Activated T-helper 1 cell treated with anti-CD3 and anti-CD28 coated beads, Interleukin-12 subunit alpha, Interleukin-12 subunit beta, Interleukin-2, Interleukin-4 antibody, amounts not matched to agents 30 ng/mL and 10 ng/mL and 1 ng/mL, durations not matched to agents 14 hours and 24 hours and 36 hours (primary cell): ENCODE measurements at regions not wholly inside any gene's neighbourhood (a gene's known extent, or its start where the extent isn't known, plus 50 kb on each side); places are given as distances from the start of the nearest gene placed in this dataset.

Experiments used
- DNase-seq: peaks from one replicate; pipeline ENCODE4 v3.0.0; 2021; ENCODE audit warnings: low spot score
- H3K27ac Mint-ChIP-seq: one replicate; pipeline ENCODE4 v1.8.0; 2021; ENCODE audit warnings: mild to moderate bottlenecking, mixed read lengths
- H3K27me3 Mint-ChIP-seq: one replicate; pipeline ENCODE4 v1.8.0; 2022; ENCODE audit warnings: mild to moderate bottlenecking, moderate library complexity, mixed read lengths; ENCODE audit not compliant: insufficient read depth
- H3K36me3 Mint-ChIP-seq: one replicate; pipeline ENCODE4 v1.8.0; 2021; ENCODE audit warnings: low read depth, mixed read lengths
- H3K4me1 Mint-ChIP-seq: one replicate; pipeline ENCODE4 v1.8.0; 2021; ENCODE audit warnings: low read depth, mixed read lengths
- H3K4me3 Mint-ChIP-seq: one replicate; pipeline ENCODE4 v1.8.0; 2021; ENCODE audit warnings: mild to moderate bottlenecking, moderate library complexity, mixed read lengths
- H3K9me3 Mint-ChIP-seq: one replicate; pipeline ENCODE4 v1.8.0; 2021; ENCODE audit warnings: mixed read lengths
- intact Hi-C: fragments of 100-400 bp; cut with micrococcal nuclease; formaldehyde crosslinking; loops from one replicate; pipeline ENCODE4 v1.15.1; 2024

- no peaks in the 10 kb centered on the region for H3K4me1 Mint-ChIP-seq
- peaks cover 5% of the 10 kb centered on the region for H3K9me3 Mint-ChIP-seq
- no peaks in the 10 kb centered on the region for H3K36me3 Mint-ChIP-seq
- intact Hi-C loops: no loop called here
- H3K27ac Mint-ChIP-seq: no peak overlapping the region
- H3K4me3 Mint-ChIP-seq: no peak overlapping the region
- H3K27me3 Mint-ChIP-seq: no peaks in the 10 kb centered on the region
- no peak for DNase-seq
Measured at GRCh38 chr2:13601506-13601905, 884.8 kb downstream of the TRIB2 start.

GRCh38 chr2:13604951-13605661 lies 888.4 kb downstream of the TRIB2 start:
- H3K27ac Mint-ChIP-seq: no peak overlapping the region
- no peaks in the 10 kb centered on the region for H3K9me3 Mint-ChIP-seq
- intact Hi-C loops: no loop called here
- no peak for DNase-seq
- no peak overlapping the region for H3K4me3 Mint-ChIP-seq
- no peaks in the 10 kb centered on the region for H3K27me3 Mint-ChIP-seq
- H3K4me1 Mint-ChIP-seq: no peaks in the 10 kb centered on the region
- H3K36me3 Mint-ChIP-seq: no peaks in the 10 kb centered on the region

GRCh38 chr2:13607139-13607538 lies 890.4 kb downstream of the TRIB2 start:
- H3K9me3 Mint-ChIP-seq: no peaks in the 10 kb centered on the region
- no peak overlapping the region for H3K4me3 Mint-ChIP-seq
- intact Hi-C loops: no loop called here
- H3K27ac Mint-ChIP-seq: no peak overlapping the region
- no peaks in the 10 kb centered on the region for H3K4me1 Mint-ChIP-seq
- H3K27me3 Mint-ChIP-seq: no peaks in the 10 kb centered on the region
- no peaks in the 10 kb centered on the region for H3K36me3 Mint-ChIP-seq
- no peak for DNase-seq

- H3K4me3 Mint-ChIP-seq: no peak overlapping the region
- H3K27ac Mint-ChIP-seq: no peak overlapping the region
- no peak for DNase-seq
- peaks cover 5% of the 10 kb centered on the region for H3K9me3 Mint-ChIP-seq
- no peaks in the 10 kb centered on the region for H3K4me1 Mint-ChIP-seq
- no peaks in the 10 kb centered on the region for H3K36me3 Mint-ChIP-seq
- H3K27me3 Mint-ChIP-seq: no peaks in the 10 kb centered on the region
- intact Hi-C loops: no loop called here
Measured at GRCh38 chr2:13611939-13612338, 895.2 kb downstream of the TRIB2 start.

- Mint-ChIP-seq H3K27me3 (no peaks in the 10 kb centered on the region), H3K36me3 (no peaks in the 10 kb centered on the region), H3K4me1 (no peaks in the 10 kb centered on the region), H3K9me3 (peaks cover 18% of the 10 kb centered on the region), H3K4me3 (no peak overlapping the region), H3K27ac (no peak overlapping the region)
- intact Hi-C loops: no loop called here
- DNase-seq: no peak
Measured at GRCh38 chr2:13616059-13616458, 899.3 kb downstream of the TRIB2 start.

- no peak for DNase-seq
- intact Hi-C loops: no loop called here
- no peak overlapping the region for H3K4me3 Mint-ChIP-seq
- peaks cover 23% of the 10 kb centered on the region for H3K9me3 Mint-ChIP-seq
- H3K27me3 Mint-ChIP-seq: no peaks in the 10 kb centered on the region
- H3K4me1 Mint-ChIP-seq: no peaks in the 10 kb centered on the region
- H3K27ac Mint-ChIP-seq: no peak overlapping the region
- no peaks in the 10 kb centered on the region for H3K36me3 Mint-ChIP-seq
Measured at GRCh38 chr2:13616616-13617015, 899.9 kb downstream of the TRIB2 start.

GRCh38 chr2:13628122-13628521 lies 911.4 kb downstream of the TRIB2 start:
- Mint-ChIP-seq H3K36me3 (no peaks in the 10 kb centered on the region), H3K4me1 (no peaks in the 10 kb centered on the region), H3K27ac (no peak overlapping the region), H3K27me3 (no peaks in the 10 kb centered on the region), H3K9me3 (peaks cover 4% of the 10 kb centered on the region), H3K4me3 (no peak overlapping the region)
- no peak for DNase-seq
- intact Hi-C loops: no loop called here

- no peak overlapping the region for H3K27ac Mint-ChIP-seq
- H3K36me3 Mint-ChIP-seq: no peaks in the 10 kb centered on the region
- DNase-seq: no peak
- no peak overlapping the region for H3K4me3 Mint-ChIP-seq
- intact Hi-C loops: no loop called here
- no peaks in the 10 kb centered on the region for H3K27me3 Mint-ChIP-seq
- peaks cover 3% of the 10 kb centered on the region for H3K9me3 Mint-ChIP-seq
- H3K4me1 Mint-ChIP-seq: no peaks in the 10 kb centered on the region
Measured at GRCh38 chr2:13638181-13638580, 921.4 kb downstream of the TRIB2 start.

GRCh38 chr2:13649918-13650317 lies 933.2 kb downstream of the TRIB2 start:
- no peaks in the 10 kb centered on the region for H3K4me1 Mint-ChIP-seq
- H3K36me3 Mint-ChIP-seq: no peaks in the 10 kb centered on the region
- DNase-seq: no peak
- intact Hi-C loops: no loop called here
- H3K9me3 Mint-ChIP-seq: peaks cover 3% of the 10 kb centered on the region
- no peaks in the 10 kb centered on the region for H3K27me3 Mint-ChIP-seq
- no peak overlapping the region for H3K4me3 Mint-ChIP-seq
- H3K27ac Mint-ChIP-seq: no peak overlapping the region

- no peaks in the 10 kb centered on the region for H3K27me3 Mint-ChIP-seq
- H3K4me3 Mint-ChIP-seq: no peak overlapping the region
- no peaks in the 10 kb centered on the region for H3K4me1 Mint-ChIP-seq
- intact Hi-C loops: no loop called here
- no peaks in the 10 kb centered on the region for H3K36me3 Mint-ChIP-seq
- H3K9me3 Mint-ChIP-seq: peaks cover 3% of the 10 kb centered on the region
- no peak overlapping the region for H3K27ac Mint-ChIP-seq
- no peak for DNase-seq
Measured at GRCh38 chr2:13650586-13651180, 933.9 kb downstream of the TRIB2 start.

GRCh38 chr2:13651684-13652131 lies 935.0 kb downstream of the TRIB2 start:
- Mint-ChIP-seq H3K27me3 (no peaks in the 10 kb centered on the region), H3K4me1 (no peaks in the 10 kb centered on the region), H3K27ac (no peak overlapping the region), H3K36me3 (no peaks in the 10 kb centered on the region), H3K9me3 (peaks cover 3% of the 10 kb centered on the region), H3K4me3 (no peak overlapping the region)
- DNase-seq: no peak
- intact Hi-C loops: no loop called here

- no peaks in the 10 kb centered on the region for H3K9me3 Mint-ChIP-seq
Measured at GRCh38 chr2:13652531-13653313, 936.0 kb downstream of the TRIB2 start.

GRCh38 chr2:13654416-13654815 lies 937.7 kb downstream of the TRIB2 start:
- Mint-ChIP-seq H3K9me3 (no peaks in the 10 kb centered on the region), H3K27ac (no peak overlapping the region), H3K4me3 (no peak overlapping the region), H3K27me3 (no peaks in the 10 kb centered on the region), H3K36me3 (no peaks in the 10 kb centered on the region), H3K4me1 (no peaks in the 10 kb centered on the region)
- intact Hi-C loops: no loop called here
- no peak for DNase-seq

More at GRCh38 chr2:13652531-13653313, 936.0 kb downstream of the TRIB2 start:
- no peak for DNase-seq
- Mint-ChIP-seq H3K27me3 (no peaks in the 10 kb centered on the region), H3K4me3 (no peak overlapping the region), H3K27ac (no peak overlapping the region), H3K4me1 (no peaks in the 10 kb centered on the region), H3K36me3 (no peaks in the 10 kb centered on the region)
- intact Hi-C loops: no loop called here
